ENCODE measurements at regions not wholly inside any gene's neighbourhood (a gene's known extent, or its start where the extent isn't known, plus 50 kb on each side); places are given as distances from the start of the nearest gene placed in this dataset.

GRCh38 chr3:168260859-168261258, 165.1 kb upstream of the GOLIM4 start:
- no peaks in the 10 kb centered on the region for H3K36me3 ChIP-seq (ENCODE audit: control insufficient read depth, insufficient read depth, low read length)
- no peaks in the 10 kb centered on the region for H3K4me1 ChIP-seq (ENCODE audit: control insufficient read depth, insufficient read depth, low read length)
- no peak overlapping the region for H3K27ac ChIP-seq (ENCODE audit: insufficient read depth, low read length)
- no peak overlapping the region for H2BK120ac ChIP-seq (ENCODE audit: low read depth, low read length)
- no peak overlapping the region for H4K5ac ChIP-seq (ENCODE audit: low read depth, low read length)
- no peak overlapping the region for H2AK9ac ChIP-seq (replicated peaks; ENCODE audit: low read depth, low read length, poor library complexity)
- no peaks in the 10 kb centered on the region; the same call in 1 of the 2 replicates for H3K9me3 ChIP-seq (ENCODE audit: control insufficient read depth, insufficient read depth, low read length)
- H3K4ac ChIP-seq (ENCODE audit: low read depth, low read length): no peak overlapping the region
- H2AFZ ChIP-seq (replicated peaks; ENCODE audit: low read length, poor library complexity): no peak overlapping the region
- H3K79me1 ChIP-seq (ENCODE audit: low read depth in 1 of 2, low read length in 2 of 2): no peaks in the 10 kb centered on the region
- WGBS, 2 experiments (ENCODE audit: extremely low coverage in 2 of 2, insufficient read length in 1 of 2): no CpG with 5 or more reads among the region's 1 CpG
- POLR2A ChIA-PET (ENCODE audit: unreplicated experiment): no interaction called here
- H3K14ac ChIP-seq (replicated peaks; ENCODE audit: low read depth, low read length): no peak overlapping the region
- no peak overlapping the region for H3K4me3 ChIP-seq (ENCODE audit: insufficient read depth, low read depth, low read length)
- H2BK5ac ChIP-seq (ENCODE audit: low read depth, low read length, poor library complexity, severe bottlenecking): no peak overlapping the region
- H3K9ac ChIP-seq (ENCODE audit: low read depth, low read length): no peak overlapping the region
- no peak overlapping the region for H2AK5ac ChIP-seq (ENCODE audit: low read depth, low read length)
- no peak for DNase-seq
- in situ Hi-C loops (cut with MboI; ENCODE audit: low sequenced_read_pairs): no loop called here
- no peak overlapping the region for H4K91ac ChIP-seq (ENCODE audit: insufficient read depth, low read depth, low read length)
- no peak overlapping the region for H2BK20ac ChIP-seq (ENCODE audit: low read depth, low read length)
- BruUV-seq (replicated peaks): no TSS peak
- CTCF ChIA-PET: no interaction called here
- H3K9me1 ChIP-seq (ENCODE audit: insufficient read depth, low read length): no peaks in the 10 kb centered on the region
- H4K8ac ChIP-seq (ENCODE audit: low read depth in 2 of 2, low read length in 2 of 2): no peak overlapping the region
- TF ChIP-seq MXI1 (IDR thresholded peaks at IDR 0.05; ENCODE audit: borderline replicate concordance, low read depth, low read length): no peak
- TF ChIP-seq, protein P1, sequence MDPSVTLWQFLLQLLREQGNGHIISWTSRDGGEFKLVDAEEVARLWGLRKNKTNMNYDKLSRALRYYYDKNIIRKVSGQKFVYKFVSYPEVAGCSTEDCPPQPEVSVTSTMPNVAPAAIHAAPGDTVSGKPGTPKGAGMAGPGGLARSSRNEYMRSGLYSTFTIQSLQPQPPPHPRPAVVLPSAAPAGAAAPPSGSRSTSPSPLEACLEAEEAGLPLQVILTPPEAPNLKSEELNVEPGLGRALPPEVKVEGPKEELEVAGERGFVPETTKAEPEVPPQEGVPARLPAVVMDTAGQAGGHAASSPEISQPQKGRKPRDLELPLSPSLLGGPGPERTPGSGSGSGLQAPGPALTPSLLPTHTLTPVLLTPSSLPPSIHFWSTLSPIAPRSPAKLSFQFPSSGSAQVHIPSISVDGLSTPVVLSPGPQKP (IDR thresholded peaks at IDR 0.05; ENCODE audit: borderline replicate concordance, low read depth, low read length): no peak
- TF ChIP-seq RAD21 (IDR thresholded peaks at IDR 0.05; ENCODE audit: low read length): no peak
- no peak for TF ChIP-seq CTCF (conservative IDR thresholded peaks at IDR 0.05; ENCODE audit: low read depth, low read length)
- no peak for TF ChIP-seq POLR2A (IDR thresholded peaks at IDR 0.05; ENCODE audit: low read depth, low read length)
- TF ChIP-seq SMC3 (IDR thresholded peaks at IDR 0.05; ENCODE audit: low read depth, low read length): no peak
- TF ChIP-seq RCOR1 (IDR thresholded peaks at IDR 0.05; ENCODE audit: insufficient replicate concordance, low read length): no peak
- no peak for TF ChIP-seq MAFK (IDR thresholded peaks at IDR 0.05; ENCODE audit: low read depth, low read length)
- TF ChIP-seq CEBPB (IDR thresholded peaks at IDR 0.05; ENCODE audit: low read depth, low read length): no peak
- TF ChIP-seq MAZ (IDR thresholded peaks at IDR 0.05; ENCODE audit: borderline replicate concordance, low read depth, low read length): no peak
- no peak for TF ChIP-seq CHD1 (IDR thresholded peaks at IDR 0.05; ENCODE audit: low read depth, low read length)
- TF ChIP-seq, protein P2, sequence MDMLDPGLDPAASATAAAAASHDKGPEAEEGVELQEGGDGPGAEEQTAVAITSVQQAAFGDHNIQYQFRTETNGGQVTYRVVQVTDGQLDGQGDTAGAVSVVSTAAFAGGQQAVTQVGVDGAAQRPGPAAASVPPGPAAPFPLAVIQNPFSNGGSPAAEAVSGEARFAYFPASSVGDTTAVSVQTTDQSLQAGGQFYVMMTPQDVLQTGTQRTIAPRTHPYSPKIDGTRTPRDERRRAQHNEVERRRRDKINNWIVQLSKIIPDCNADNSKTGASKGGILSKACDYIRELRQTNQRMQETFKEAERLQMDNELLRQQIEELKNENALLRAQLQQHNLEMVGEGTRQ (IDR thresholded peaks at IDR 0.05; ENCODE audit: low read depth, low read length): no peak
- H3K4me2 ChIP-seq (ENCODE audit: low read depth, low read length): no peak overlapping the region
- dilution Hi-C loops (cut with HindIII; ENCODE audit: low sequenced_read_pairs, unreplicated experiment): no loop called here
- no peak overlapping the region for H2BK15ac ChIP-seq (ENCODE audit: low read depth, low read length)
- no peaks in the 10 kb centered on the region for H3K27me3 ChIP-seq (ENCODE audit: control insufficient read depth, insufficient read depth, low read length)
- H3K18ac ChIP-seq (ENCODE audit: low read depth, low read length): no peak overlapping the region
- H4K20me1 ChIP-seq (ENCODE audit: insufficient read depth, low read length): no peaks in the 10 kb centered on the region
- intact Hi-C loops (cut with micrococcal nuclease): no loop called here
- ATAC-seq (ENCODE audit: low read depth): no peak
- H3K23ac ChIP-seq (ENCODE audit: low read depth, low read length): no peak overlapping the region
- H3K56ac ChIP-seq (ENCODE audit: extremely low read depth, insufficient read depth, low read length): no peak overlapping the region
